Peyer's patch (tissue), 4 donors: ENCODE measurements at regions not wholly inside any gene's neighbourhood (a gene's known extent, or its start where the extent isn't known, plus 50 kb on each side); places are given as distances from the start of the nearest gene placed in this dataset.

Source experiments
- DNase-seq, 3 donors: peaks; one replicate each; pipeline ENCODE4 v3.0.0-alpha.2; 2017 to 2019
- H3K27ac ChIP-seq, 4 donors: fragments of 200-600 bp; sonication (generic); one replicate each; pipeline ENCODE4 v1.5.1; 2016 to 2019
- H3K27me3 ChIP-seq, 2 donors: fragments of 200-600 bp; sonication (generic); one replicate each; pipeline ENCODE4 v1.5.1; 2019
- H3K36me3 ChIP-seq, 3 donors: fragments of 200-600 bp; sonication (generic); one replicate each; pipeline ENCODE4 v1.5.1; 2016 to 2019
- H3K4me1 ChIP-seq, 4 donors: fragments of 200-600 bp; sonication (generic); one replicate each; pipeline ENCODE4 v1.5.1; 2016 to 2019
- H3K4me3 ChIP-seq, 4 donors: fragments of 200-600 bp; sonication (generic); 1 replicate in 3 of 4; 2 replicates in 1 of 4; pipeline ENCODE4 v1.5.1; 2016 to 2019; ENCODE audit warnings: mild to moderate bottlenecking in 1 of 4
- H3K9me3 ChIP-seq, 4 donors: fragments of 200-600 bp; sonication (generic); one replicate each; pipeline ENCODE4 v1.5.1; 2016 to 2019; ENCODE audit warnings: mild to moderate bottlenecking in 1 of 4
- CTCF ChIP-seq, 6 experiments: fragments of 450-650 bp in 4 of 6; fragments of 200-600 bp in 2 of 6; sonication (generic) in 1 of 6; IDR thresholded peaks; one replicate each; pipeline ENCODE4 v1.5.1; 2017 to 2019; ENCODE audit warnings: antibody characterized with exemption in 6 of 6, mild to moderate bottlenecking in 3 of 6, moderate library complexity in 1 of 6
- POLR2A ChIP-seq, 2 donors: fragments of 450-650 bp; IDR thresholded peaks; one replicate each; pipeline ENCODE4 v1.5.1; 2017; ENCODE audit warnings: antibody characterized with exemption in 2 of 2, mild to moderate bottlenecking in 2 of 2, moderate library complexity in 2 of 2

DNA sequence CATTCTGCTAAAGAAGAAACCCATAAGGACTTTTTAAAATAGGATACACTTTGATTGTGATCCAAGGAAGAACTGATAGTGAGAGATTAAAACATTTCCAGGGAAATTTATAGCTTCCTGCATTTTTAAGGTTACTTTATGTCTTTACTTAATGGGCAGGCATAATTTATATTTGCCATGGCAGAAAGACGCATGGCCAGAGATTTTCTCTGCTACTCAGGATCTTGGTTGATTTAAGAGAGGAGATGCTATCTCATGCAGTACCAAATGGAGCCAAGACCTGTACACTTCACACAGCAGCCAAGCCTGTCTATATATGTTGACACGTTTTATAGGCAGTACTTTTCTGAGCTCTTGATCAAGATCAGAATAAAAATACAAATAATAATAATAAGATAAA is 60.9 kb upstream of the NT5C1B start:
- Histone ChIP-seq H3K9me3 (no peaks in the 10 kb centered on the region), H3K4me1 (no peaks in the 10 kb centered on the region), H3K27me3 (no peaks in the 10 kb centered on the region), H3K27ac (no peak overlapping the region), H3K36me3 (no peaks in the 10 kb centered on the region), H3K4me3 (no peak overlapping the region)
- TF ChIP-seq POLR2A (IDR thresholded peaks at IDR 0.05) (no peak), CTCF (IDR thresholded peaks at IDR 0.05) (no peak)
- no peak for DNase-seq

DNA sequence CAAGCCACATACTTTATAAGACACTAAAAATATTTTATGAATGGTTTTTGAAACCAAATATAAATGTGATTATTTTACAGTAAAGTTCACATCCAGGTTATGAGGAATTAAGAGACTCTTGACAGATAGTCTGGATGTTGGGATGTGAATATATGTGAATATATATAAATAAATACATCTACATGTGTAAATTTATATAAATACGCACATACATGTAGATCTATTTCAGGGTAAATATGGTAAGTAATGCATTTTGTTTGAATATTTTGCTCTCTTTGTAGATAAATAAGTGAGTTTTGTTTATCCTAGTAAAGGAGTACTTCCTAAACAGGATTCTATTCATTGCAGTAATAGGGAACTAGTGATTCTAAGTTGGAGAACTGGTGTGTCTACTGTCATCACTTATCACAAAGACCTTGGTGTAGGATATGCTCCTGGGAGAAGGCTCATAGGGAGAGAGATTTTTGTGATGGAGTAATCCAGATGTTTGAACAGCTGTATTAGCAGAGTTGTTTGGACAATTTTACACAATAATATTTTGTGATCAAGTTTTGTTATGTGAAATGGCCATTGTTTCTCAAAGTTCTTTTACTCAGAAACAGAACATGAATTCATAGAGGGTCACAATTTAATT is 60.2 kb upstream of the NT5C1B start:
- H3K36me3 ChIP-seq, result no peaks in the 10 kb centered on the region
- H3K9me3 ChIP-seq, result no peaks in the 10 kb centered on the region
- H3K4me1 ChIP-seq, result no peaks in the 10 kb centered on the region
- DNase-seq, result no peak
- H3K27me3 ChIP-seq, result no peaks in the 10 kb centered on the region
- no peak overlapping the region for H3K4me3 ChIP-seq
- no peak for TF ChIP-seq POLR2A (IDR thresholded peaks at IDR 0.05)
- TF ChIP-seq CTCF (IDR thresholded peaks at IDR 0.05), result no peak
- H3K27ac ChIP-seq, result no peak overlapping the region

DNA sequence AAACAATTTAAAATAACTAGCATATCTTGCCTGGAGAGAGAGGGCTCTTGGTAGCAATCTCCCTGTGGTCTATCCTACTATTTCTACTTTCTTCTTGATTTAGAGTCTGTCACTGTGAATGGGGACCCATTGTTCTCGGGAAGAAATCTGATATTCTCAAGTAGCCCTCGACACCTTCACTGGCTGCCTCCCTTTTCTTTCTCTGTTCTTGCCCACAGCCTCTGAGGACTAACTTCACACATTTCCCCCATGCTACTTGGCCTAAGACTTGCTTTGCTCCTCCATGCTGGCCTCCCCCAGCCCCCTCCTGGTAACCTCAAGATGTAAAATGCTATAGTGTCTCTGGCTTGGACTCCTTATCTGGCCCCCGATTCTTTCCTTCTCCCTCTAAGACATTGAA is 58.8 kb upstream of the NT5C1B start:
- Histone ChIP-seq H3K4me1 (no peaks in the 10 kb centered on the region), H3K27ac (no peak overlapping the region), H3K9me3 (no peaks in the 10 kb centered on the region), H3K36me3 (no peaks in the 10 kb centered on the region), H3K4me3 (no peak overlapping the region), H3K27me3 (no peaks in the 10 kb centered on the region)
- no peak for DNase-seq
- TF ChIP-seq POLR2A (IDR thresholded peaks at IDR 0.05), result no peak
- TF ChIP-seq CTCF (IDR thresholded peaks at IDR 0.05), result no peak

GRCh38 chr2:18647731-18648130 is 58.4 kb upstream of the NT5C1B start:
- no peaks in the 10 kb centered on the region for H3K27me3 ChIP-seq
- no peak for TF ChIP-seq POLR2A (IDR thresholded peaks at IDR 0.05)
- no peak for TF ChIP-seq CTCF (IDR thresholded peaks at IDR 0.05)
- no peak overlapping the region for H3K4me3 ChIP-seq
- DNase-seq, result no peak
- H3K36me3 ChIP-seq, result no peaks in the 10 kb centered on the region
- H3K4me1 ChIP-seq, result no peaks in the 10 kb centered on the region
- no peaks in the 10 kb centered on the region for H3K9me3 ChIP-seq
- H3K27ac ChIP-seq, result no peak overlapping the region

DNA sequence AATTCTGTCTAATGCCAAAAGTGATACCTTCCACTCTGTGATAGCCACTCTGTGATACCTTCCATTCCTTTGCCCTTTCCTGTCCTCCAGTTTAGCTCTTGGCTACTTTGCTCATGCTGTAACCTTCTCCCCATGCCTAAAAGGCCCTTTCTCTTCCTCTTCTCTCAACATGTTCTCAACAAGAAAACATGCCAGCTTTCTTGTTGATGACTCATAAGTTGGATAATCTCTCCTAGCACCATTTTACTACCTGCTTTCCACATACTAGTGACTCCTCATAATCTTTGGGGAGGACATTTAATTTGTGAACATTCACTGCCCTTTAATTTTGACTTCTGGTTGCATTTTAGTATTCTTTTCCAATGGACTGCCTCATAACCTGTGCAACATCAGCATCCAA is 55.9 kb upstream of the NT5C1B start:
- no peak overlapping the region for H3K27ac ChIP-seq
- H3K4me3 ChIP-seq, result no peak overlapping the region
- no peaks in the 10 kb centered on the region for H3K9me3 ChIP-seq
- TF ChIP-seq POLR2A (IDR thresholded peaks at IDR 0.05), result no peak
- TF ChIP-seq CTCF (IDR thresholded peaks at IDR 0.05), result no peak
- H3K36me3 ChIP-seq, result no peaks in the 10 kb centered on the region
- H3K27me3 ChIP-seq, result no peaks in the 10 kb centered on the region
- H3K4me1 ChIP-seq, result no peaks in the 10 kb centered on the region
- DNase-seq, result no peak

- no peak for DNase-seq
- Histone ChIP-seq H3K27ac (no peak overlapping the region), H3K36me3 (no peaks in the 10 kb centered on the region), H3K27me3 (no peaks in the 10 kb centered on the region), H3K4me3 (no peak overlapping the region), H3K4me1 (no peaks in the 10 kb centered on the region), H3K9me3 (no peaks in the 10 kb centered on the region)
- TF ChIP-seq CTCF (IDR thresholded peaks at IDR 0.05) (no peak), POLR2A (IDR thresholded peaks at IDR 0.05) (no peak)
Measured at GRCh38 chr2:18644115-18644462, 54.7 kb upstream of the NT5C1B start.
